ENCODE measurements at regions not wholly inside any gene's neighbourhood (a gene's known extent, or its start where the extent isn't known, plus 50 kb on each side); places are given as distances from the start of the nearest gene placed in this dataset.

GRCh38 chr11:116400081-116400480 lies 372.7 kb downstream of the BUD13 start:
- Histone ChIP-seq H3K27ac (ENCODE audit: low read depth, low read length, poor library complexity, severe bottlenecking) (no peak overlapping the region), H3K4me3 (ENCODE audit: low read depth, low read length, poor library complexity, severe bottlenecking) (no peak overlapping the region), H3K36me3 (ENCODE audit: insufficient read depth, low read length) (no peaks in the 10 kb centered on the region), H3F3A (ENCODE audit: insufficient read depth, low read length) (no peaks in the 10 kb centered on the region), H3K27me3 (ENCODE audit: insufficient read depth, low read length) (no peaks in the 10 kb centered on the region), H2AFZ (ENCODE audit: low read length) (no peak overlapping the region), H4K20me1 (ENCODE audit: insufficient read depth, low read length) (no peaks in the 10 kb centered on the region), H3K79me2 (ENCODE audit: insufficient read depth, low read length) (no peaks in the 10 kb centered on the region), H3K9ac (ENCODE audit: low read length) (no peak overlapping the region), H3K4me2 (ENCODE audit: low read length) (no peak overlapping the region), H3K9me2 (ENCODE audit: low read depth, low read length) (no peaks in the 10 kb centered on the region), H3K9me3 (ENCODE audit: low read length) (no peaks in the 10 kb centered on the region), H3K4me1 (ENCODE audit: insufficient read depth, low read length, severe bottlenecking) (no peaks in the 10 kb centered on the region)
- TF ChIP-seq, protein P1, sequence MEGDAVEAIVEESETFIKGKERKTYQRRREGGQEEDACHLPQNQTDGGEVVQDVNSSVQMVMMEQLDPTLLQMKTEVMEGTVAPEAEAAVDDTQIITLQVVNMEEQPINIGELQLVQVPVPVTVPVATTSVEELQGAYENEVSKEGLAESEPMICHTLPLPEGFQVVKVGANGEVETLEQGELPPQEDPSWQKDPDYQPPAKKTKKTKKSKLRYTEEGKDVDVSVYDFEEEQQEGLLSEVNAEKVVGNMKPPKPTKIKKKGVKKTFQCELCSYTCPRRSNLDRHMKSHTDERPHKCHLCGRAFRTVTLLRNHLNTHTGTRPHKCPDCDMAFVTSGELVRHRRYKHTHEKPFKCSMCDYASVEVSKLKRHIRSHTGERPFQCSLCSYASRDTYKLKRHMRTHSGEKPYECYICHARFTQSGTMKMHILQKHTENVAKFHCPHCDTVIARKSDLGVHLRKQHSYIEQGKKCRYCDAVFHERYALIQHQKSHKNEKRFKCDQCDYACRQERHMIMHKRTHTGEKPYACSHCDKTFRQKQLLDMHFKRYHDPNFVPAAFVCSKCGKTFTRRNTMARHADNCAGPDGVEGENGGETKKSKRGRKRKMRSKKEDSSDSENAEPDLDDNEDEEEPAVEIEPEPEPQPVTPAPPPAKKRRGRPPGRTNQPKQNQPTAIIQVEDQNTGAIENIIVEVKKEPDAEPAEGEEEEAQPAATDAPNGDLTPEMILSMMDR (IDR thresholded peaks at IDR 0.05; ENCODE audit: low read length): no peak
- no peak for TF ChIP-seq EZH2 (IDR thresholded peaks at IDR 0.05; ENCODE audit: borderline replicate concordance, low read length)

DNA sequence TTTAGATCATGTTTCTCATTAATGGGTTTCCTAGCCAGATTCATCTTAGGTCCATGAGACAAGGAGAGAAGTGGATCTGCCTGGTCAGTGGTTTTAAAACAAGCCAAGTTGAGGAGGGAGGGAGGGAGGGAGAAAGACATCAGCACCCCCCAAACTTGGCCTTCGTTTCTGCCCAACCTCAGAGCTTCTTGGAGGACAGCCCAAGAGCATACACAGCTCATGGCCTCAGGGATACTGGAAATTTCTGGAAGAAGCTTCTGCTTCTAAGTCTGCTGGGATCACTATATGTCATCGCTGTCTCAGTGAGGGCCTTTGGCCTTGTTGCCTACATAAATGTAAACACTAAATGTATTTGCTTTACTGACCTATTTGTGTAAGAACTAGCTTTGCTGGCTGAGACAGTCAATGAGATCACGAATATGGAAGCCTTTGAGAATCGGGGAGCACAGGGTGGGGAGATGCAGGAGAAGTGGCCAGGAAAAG lies 375.1 kb downstream of the BUD13 start:
- Histone ChIP-seq H3F3A (ENCODE audit: insufficient read depth, low read length) (no peaks in the 10 kb centered on the region), H3K79me2 (ENCODE audit: insufficient read depth, low read length) (no peaks in the 10 kb centered on the region), H2AFZ (ENCODE audit: low read length) (no peak overlapping the region), H3K9me2 (ENCODE audit: low read depth, low read length) (no peaks in the 10 kb centered on the region), H3K4me3 (ENCODE audit: low read depth, low read length, poor library complexity, severe bottlenecking) (no peak overlapping the region), H3K9me3 (ENCODE audit: low read length) (no peaks in the 10 kb centered on the region), H3K4me1 (ENCODE audit: insufficient read depth, low read length, severe bottlenecking) (no peaks in the 10 kb centered on the region), H4K20me1 (ENCODE audit: insufficient read depth, low read length) (no peaks in the 10 kb centered on the region), H3K27me3 (ENCODE audit: insufficient read depth, low read length) (no peaks in the 10 kb centered on the region), H3K27ac (ENCODE audit: low read depth, low read length, poor library complexity, severe bottlenecking) (no peak overlapping the region), H3K36me3 (ENCODE audit: insufficient read depth, low read length) (no peaks in the 10 kb centered on the region), H3K9ac (ENCODE audit: low read length) (no peak overlapping the region), H3K4me2 (ENCODE audit: low read length) (no peak overlapping the region)
- TF ChIP-seq, protein P1 (IDR thresholded peaks at IDR 0.05; ENCODE audit: low read length): no peak
- TF ChIP-seq EZH2 (IDR thresholded peaks at IDR 0.05; ENCODE audit: borderline replicate concordance, low read length): no peak

- H3K4me2 ChIP-seq (ENCODE audit: low read length): no peak overlapping the region
- TF ChIP-seq, protein P1 (IDR thresholded peaks at IDR 0.05; ENCODE audit: low read length): no peak
- no peak for TF ChIP-seq EZH2 (IDR thresholded peaks at IDR 0.05; ENCODE audit: borderline replicate concordance, low read length)
- H4K20me1 ChIP-seq (ENCODE audit: insufficient read depth, low read length): no peaks in the 10 kb centered on the region
- no peak overlapping the region for H3K9ac ChIP-seq (ENCODE audit: low read length)
- H2AFZ ChIP-seq (ENCODE audit: low read length): no peak overlapping the region
- no peaks in the 10 kb centered on the region for H3K27me3 ChIP-seq (ENCODE audit: insufficient read depth, low read length)
- no peaks in the 10 kb centered on the region for H3K4me1 ChIP-seq (ENCODE audit: insufficient read depth, low read length, severe bottlenecking)
- no peak overlapping the region for H3K4me3 ChIP-seq (ENCODE audit: low read depth, low read length, poor library complexity, severe bottlenecking)
- no peaks in the 10 kb centered on the region for H3K36me3 ChIP-seq (ENCODE audit: insufficient read depth, low read length)
- no peaks in the 10 kb centered on the region for H3K9me2 ChIP-seq (ENCODE audit: low read depth, low read length)
- H3K9me3 ChIP-seq (ENCODE audit: low read length): no peaks in the 10 kb centered on the region
- H3K79me2 ChIP-seq (ENCODE audit: insufficient read depth, low read length): no peaks in the 10 kb centered on the region
- no peaks in the 10 kb centered on the region for H3F3A ChIP-seq (ENCODE audit: insufficient read depth, low read length)
- H3K27ac ChIP-seq (ENCODE audit: low read depth, low read length, poor library complexity, severe bottlenecking): no peak overlapping the region
Measured at GRCh38 chr11:116396331-116396730, 376.5 kb downstream of the BUD13 start.

All from OCI-LY1 (cell line).